ENCODE measurements at regions not wholly inside any gene's neighbourhood (a gene's known extent, or its start where the extent isn't known, plus 50 kb on each side); places are given as distances from the start of the nearest gene placed in this dataset.

DNA sequence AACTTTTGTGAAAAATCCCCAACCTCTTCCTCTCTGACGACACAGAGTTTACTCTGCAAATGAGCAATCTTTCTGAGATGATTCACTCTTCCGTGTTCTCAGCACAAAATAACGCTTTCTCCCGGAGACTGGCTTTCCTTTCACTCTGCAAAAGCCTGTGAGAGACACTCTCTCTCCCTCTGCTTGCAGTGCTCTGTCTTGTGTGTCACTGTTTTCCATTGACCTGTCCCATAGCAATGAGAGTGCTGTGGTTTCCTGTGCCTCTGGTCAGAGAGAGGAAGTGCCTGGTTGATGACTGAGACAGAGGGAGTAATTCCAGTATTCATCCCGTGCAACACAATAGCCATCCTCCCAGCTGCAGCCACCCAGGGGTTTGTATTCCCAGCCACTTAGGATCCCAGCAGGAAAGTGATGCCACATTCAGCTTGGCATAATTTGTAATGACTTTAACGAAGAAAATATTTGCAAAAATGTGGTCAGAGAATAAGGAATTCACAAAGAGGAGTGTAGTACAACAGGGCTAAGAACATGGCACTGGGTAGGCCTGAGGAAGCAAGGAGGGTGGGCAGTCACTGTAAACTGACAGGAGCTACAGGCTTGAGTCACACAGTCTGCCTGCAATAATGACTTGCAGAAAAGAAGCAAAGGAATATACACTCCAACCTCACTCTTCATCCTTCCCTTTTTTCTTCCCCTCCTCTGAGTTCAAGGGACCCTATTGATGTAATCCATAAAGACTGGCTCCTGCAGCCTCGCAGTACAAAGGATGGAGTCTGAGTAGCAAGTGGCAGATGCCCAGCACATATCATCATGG lies 463.5 kb upstream of the RGMB start:
- TF ChIP-seq, protein P1, sequence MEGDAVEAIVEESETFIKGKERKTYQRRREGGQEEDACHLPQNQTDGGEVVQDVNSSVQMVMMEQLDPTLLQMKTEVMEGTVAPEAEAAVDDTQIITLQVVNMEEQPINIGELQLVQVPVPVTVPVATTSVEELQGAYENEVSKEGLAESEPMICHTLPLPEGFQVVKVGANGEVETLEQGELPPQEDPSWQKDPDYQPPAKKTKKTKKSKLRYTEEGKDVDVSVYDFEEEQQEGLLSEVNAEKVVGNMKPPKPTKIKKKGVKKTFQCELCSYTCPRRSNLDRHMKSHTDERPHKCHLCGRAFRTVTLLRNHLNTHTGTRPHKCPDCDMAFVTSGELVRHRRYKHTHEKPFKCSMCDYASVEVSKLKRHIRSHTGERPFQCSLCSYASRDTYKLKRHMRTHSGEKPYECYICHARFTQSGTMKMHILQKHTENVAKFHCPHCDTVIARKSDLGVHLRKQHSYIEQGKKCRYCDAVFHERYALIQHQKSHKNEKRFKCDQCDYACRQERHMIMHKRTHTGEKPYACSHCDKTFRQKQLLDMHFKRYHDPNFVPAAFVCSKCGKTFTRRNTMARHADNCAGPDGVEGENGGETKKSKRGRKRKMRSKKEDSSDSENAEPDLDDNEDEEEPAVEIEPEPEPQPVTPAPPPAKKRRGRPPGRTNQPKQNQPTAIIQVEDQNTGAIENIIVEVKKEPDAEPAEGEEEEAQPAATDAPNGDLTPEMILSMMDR (IDR thresholded peaks at IDR 0.05): no peak
- no peak for TF ChIP-seq POLR2A (IDR thresholded peaks at IDR 0.05)
